HG03095 (cell line): ENCODE measurements at regions not wholly inside any gene's neighbourhood (a gene's known extent, or its start where the extent isn't known, plus 50 kb on each side); places are given as distances from the start of the nearest gene placed in this dataset.

Experiments
- ATAC-seq: cut with Tn5 transposase; IDR thresholded peaks from one replicate; pipeline ENCODE4 v1.9.1; 2021; ENCODE audit warnings: moderate library complexity; ENCODE audit not compliant: unreplicated experiment

DNA sequence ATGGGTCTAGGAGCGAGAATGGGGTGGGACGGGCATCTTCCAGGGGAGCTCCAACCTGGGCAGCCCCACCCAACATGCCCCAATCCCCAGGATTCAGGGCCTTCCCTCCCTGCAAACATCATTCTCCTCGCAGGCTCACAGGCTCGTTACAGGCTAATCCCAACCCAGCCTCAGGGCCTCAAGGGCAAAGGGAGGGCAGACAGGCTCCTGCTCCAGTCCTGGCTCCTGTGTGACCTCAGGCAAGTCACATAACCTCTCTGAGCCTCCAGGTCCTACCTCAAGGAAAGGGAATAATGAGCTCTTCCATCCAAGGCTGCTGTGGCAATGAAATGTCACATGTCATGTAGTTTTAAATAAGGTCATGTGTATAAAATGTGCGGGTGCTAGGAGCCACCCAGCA lies 186.5 kb upstream of the TNRC6C start:
- no peak for ATAC-seq

DNA sequence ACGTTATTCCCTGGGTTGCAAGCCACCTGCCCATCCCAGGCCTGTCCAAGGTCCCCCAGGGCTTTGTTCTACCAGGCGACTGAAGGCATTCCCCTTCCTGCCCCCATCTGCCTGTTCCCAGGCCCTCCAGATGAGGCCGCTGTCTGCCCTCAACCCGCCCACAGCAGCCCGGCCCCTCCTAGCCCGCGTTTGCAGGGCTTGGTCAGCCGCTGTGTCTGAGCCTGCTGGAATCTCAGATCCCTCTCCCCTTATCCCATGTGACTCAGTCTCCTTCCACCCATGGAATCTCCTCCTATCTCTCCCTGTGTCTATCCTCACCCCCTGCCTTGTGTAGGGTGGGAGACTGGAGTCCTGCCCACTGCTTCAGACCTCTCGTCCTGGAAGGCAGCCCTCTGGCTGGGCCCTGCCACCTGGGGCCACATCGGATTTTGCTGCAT lies 186.0 kb upstream of the TNRC6C start:
- ATAC-seq, result no peak

- ATAC-seq, result no peak
Observed at GRCh38 chr17:77772899-77773358, 185.6 kb upstream of the TNRC6C start.

- no peak for ATAC-seq
Observed at GRCh38 chr17:77774182-77774581, 184.3 kb upstream of the TNRC6C start.

GRCh38 chr17:77778636-77779489 lies 179.6 kb upstream of the TNRC6C start:
- ATAC-seq, result no peak

DNA sequence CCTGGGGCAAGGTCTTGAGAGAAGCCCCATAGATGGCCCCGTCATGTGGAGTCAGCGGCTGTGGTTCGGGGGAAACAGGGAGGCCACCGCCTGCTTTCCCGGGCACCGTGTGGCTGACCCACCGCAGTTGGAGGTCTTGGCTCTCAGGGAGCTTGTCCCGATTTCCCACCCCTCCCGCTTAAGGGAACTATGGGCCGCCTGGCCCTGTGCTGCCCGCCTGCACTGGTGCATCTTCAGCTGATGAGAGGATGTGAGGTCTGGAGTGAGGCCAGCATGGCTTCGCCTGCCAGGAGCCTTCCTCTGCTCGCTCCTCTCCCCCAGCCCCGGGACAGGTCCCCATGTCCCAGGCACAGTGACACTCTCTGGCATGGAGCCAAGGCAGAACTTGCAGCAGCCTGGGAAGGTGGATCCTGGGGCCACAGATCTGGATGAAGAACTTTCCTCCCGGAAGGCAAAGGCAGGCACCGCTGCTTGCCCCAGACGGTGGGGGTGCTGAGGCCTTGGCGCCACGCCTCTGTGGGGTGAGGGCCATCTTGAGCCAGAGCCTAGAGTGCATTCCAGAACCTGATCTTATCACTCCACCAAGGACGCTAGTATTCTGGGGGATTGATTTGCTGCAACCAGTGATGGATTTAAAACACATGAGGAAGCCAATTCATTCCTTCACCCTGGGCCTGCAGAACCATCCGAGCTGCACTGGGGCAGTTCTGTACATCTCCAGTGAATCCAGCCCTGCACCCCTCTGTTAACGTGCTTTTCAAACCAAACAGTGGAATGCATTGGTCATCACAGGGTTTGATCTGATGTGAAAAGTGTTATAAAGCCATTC lies 178.6 kb upstream of the TNRC6C start:
- no peak for ATAC-seq

DNA sequence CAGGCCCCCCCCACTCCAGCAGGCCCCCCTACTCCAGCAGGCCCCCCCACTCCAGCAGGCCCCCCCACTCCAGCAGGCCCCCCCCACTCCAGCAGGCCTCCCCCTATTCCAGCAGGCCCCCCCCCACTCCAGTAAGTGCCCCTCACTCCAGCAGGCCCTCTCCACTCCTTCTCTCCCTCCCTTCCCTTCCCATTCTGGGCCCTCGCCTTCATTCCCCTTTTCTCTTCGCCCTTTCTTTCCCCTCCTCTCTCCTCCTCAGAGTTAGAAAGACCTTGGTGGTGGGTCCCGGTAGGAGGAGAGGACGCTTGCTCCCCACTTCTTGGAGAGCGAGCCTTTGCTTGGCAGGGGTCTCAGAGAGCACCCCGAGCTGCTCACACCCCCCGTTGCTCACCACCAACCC lies 177.0 kb upstream of the TNRC6C start:
- no peak for ATAC-seq

DNA sequence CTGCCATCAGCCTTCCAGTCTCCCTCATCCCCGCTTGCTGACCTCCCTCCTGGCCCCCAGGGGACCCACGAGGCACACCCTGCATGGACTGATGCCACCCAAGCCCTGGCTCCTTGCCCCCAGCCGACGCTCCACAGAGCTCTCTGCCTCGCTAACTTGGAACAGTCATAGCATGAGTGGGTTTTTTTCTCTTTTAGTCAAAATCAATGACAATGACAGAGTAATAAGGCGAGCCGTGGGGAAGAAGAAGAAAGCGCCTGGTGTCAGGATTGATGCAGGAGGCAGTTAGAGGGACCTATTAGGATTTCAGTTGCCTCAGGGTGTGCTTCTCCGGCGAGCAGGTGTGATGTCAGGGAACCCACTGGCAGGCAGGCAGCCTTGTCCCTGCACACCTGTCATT lies 176.3 kb upstream of the TNRC6C start:
- no peak for ATAC-seq

GRCh38 chr17:77782611-77783010 lies 175.9 kb upstream of the TNRC6C start:
- no peak for ATAC-seq

- ATAC-seq, result no peak
Observed at GRCh38 chr17:77783991-77784820, 174.3 kb upstream of the TNRC6C start.

DNA sequence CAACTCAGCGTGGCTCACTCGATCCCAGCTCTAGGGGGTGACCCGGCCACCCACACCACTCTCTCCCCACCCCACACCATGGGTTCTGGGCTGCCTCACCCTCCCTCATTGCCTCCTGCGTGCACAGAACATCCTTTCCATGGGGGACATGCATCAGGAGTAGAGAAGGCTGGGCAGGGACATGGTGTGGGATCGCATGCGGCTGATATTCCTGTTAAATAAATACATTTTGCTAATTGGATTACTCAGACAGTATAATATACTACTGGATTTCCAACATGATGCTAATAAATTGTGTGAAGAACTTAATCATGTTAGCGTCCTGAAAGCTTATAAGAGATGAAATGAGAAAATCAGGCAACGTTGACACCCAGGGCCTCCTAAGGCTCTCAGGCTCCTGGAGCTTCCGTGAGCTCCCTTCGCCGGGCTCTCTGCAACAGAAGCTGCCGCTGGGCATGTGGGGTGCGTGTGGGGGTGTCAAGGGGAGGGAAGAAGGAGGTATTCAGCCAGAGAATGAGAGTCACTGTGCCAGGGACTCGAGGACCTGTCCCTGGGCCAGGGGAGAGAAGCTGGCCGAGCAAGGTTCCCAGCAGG lies 173.1 kb upstream of the TNRC6C start:
- ATAC-seq, result no peak

DNA sequence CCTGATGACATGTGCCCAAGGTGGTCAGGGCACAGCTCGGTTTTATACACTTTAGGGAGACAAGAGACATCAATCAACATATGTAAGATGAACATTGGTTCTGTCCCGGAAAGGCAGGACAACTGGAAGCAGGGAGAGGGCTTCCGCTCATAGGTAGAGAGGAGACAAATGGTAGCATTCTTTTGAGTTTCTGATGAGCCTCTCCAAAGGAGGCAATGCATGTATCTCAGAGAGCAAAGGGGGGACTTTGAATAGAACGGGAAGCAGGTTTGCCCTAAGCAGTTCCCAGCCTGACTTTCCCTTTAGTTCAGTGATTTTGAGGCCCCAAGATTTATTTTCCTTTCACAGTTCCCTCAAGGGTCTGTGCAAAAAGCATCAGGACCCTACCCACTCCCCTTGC lies 172.4 kb upstream of the TNRC6C start:
- ATAC-seq, result no peak

DNA sequence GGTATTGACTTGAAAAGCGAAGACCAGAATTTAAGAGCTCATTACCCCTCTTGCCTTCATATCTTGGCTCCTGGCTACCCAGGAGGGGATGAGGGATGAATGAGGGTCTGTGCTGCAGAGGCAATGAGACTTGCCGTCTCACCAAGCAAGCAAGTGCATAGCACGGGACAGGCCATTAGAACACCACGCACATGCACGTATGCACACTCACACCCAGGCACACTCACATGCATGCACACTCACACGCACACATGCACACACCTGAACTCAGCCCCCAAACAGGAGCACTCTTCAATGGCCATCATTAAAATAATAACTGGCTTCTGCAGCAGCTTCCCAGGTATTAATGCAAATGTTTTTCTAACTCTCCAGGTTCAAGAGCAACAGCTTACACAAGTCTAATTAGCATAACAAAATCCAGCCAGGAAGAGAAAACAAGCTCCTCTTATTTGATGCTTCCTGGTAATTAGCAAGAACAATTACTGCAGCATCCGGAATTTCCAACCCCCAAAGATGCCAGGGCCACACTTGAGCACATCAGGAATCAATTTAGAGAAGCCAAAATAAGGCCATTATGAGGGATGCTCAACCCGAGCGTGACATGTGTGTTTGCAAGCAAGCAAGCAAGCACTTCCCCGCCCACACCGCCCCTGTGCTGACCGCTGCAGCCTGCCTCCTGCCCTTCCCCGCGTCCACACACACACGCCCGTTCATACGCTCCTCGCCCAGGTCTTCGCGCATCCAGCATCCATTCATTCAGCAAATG lies 171.6 kb upstream of the TNRC6C start:
- ATAC-seq, result no peak

DNA sequence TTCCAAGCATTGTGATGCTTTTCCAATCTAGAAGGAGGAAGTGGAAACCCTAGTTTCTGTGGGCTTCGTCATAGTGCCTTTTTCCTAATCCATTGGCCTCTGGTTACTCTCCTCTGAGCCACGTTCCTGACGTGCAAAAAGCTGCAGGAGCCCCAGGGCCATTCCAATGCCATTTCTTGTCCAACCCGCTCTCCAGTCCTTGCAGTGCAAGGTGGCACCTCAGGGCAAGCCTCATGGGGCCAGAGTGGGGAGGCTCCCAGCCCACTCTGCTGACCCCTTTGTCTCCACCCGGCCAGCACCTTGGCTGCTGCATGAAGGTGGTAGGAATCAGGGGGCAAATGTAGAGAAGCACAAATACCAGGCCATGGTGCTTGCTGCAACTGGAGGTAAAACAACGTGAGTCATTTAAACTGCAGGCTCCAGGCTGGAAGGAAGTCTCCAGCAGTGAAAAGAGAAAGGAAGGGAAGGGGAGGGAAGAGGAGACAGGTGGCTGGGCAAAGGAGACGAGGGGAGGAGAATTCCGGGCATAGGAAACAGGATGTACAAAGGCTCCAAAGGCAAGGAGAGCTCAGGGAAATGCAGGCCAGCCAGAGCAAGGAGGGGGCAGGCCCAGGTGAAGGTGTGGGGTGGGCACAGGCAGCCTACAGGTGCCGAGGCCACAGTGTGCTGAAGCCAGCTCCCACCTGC lies 168.2 kb upstream of the TNRC6C start:
- no peak for ATAC-seq

DNA sequence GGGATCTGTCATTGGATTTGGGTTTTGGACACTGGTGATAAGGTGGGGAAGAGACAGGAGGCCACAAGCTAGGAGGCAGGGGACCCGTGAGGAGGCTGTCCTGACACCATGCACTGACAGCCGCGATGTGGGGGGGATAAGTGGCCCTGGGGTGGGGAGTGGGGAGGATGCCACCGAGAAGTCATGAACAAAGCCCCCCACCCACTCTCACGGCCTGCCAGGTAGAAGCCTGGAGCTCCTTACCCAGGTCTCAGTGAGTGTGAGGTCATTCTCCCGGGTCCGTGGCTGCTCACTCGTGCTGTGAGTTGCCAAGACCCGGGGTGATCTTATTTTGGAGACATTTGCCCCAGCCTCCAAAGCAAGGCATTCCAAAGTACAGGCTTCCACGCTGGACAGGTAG lies 165.9 kb upstream of the TNRC6C start:
- ATAC-seq, result no peak

GRCh38 chr17:77793146-77793970 lies 165.1 kb upstream of the TNRC6C start:
- no peak for ATAC-seq

DNA sequence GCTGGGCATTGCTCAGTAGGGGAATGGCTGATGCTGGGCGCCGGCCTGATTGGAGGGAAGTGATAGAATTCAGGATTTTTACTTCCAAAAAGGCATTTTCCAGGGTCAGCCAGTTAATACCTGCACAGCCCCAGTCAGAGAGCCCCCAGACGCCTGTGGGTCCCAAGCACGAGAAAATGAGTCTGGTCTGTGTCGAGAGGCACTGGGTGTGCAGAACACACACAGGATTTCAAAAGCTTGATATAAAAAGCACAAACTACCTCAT lies 164.6 kb upstream of the TNRC6C start:
- ATAC-seq, result no peak

- no peak for ATAC-seq
Observed at GRCh38 chr17:77794846-77795245, 163.7 kb upstream of the TNRC6C start.

DNA sequence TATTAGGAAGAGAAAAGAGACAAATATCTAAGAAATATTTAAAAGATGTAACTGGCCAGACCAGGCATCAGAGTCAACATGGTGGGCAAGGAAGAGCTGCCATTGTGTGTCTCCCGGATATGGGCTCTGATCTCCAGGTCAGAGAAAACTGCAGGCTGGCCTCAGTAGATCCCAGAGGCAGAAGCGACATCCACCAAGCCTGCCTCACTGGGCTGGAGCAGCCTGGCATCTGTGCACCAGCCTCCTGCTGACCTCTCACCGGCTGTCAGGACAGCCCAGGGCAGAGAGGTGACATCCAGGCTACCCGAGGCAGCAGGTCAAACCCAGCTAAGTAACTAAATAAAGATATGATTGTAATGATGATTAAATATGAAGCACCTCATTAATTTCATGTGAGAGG lies 162.8 kb upstream of the TNRC6C start:
- ATAC-seq, result no peak
